Thyroid gland (tissue), 4 donors: ENCODE measurements at regions not wholly inside any gene's neighbourhood (a gene's known extent, or its start where the extent isn't known, plus 50 kb on each side); places are given as distances from the start of the nearest gene placed in this dataset.

ENCODE experiments used
- DNase-seq, 2 donors: peaks; one replicate each; pipeline ENCODE4 v3.0.0-alpha.2; 2019
- H3K27ac ChIP-seq, 3 donors: fragments of 200-600 bp; sonication (generic); 1 replicate in 2 of 3; 2 replicates in 1 of 3; pipeline ENCODE4 v1.5.1; 2016 to 2019; ENCODE audit warnings: mild to moderate bottlenecking in 1 of 3, moderate library complexity in 1 of 3
- H3K27me3 ChIP-seq: fragments of 200-600 bp; sonication (generic); one replicate; pipeline ENCODE4 v1.5.1; 2019
- H3K36me3 ChIP-seq, 2 donors: fragments of 200-600 bp; sonication (generic); one replicate each; pipeline ENCODE4 v1.5.1; 2016 to 2019
- H3K4me1 ChIP-seq, 2 donors: fragments of 200-600 bp; sonication (generic); one replicate each; pipeline ENCODE4 v1.5.1; 2017 to 2019
- H3K4me3 ChIP-seq, 3 donors: fragments of 200-600 bp; sonication (generic); replicated peaks in 1 of 3; 1 replicate in 2 of 3; 2 replicates in 1 of 3; pipeline ENCODE4 v1.5.1; 2016; ENCODE audit warnings: mild to moderate bottlenecking in 1 of 3
- H3K9me3 ChIP-seq: fragments of 200-600 bp; sonication (generic); one replicate; pipeline ENCODE4 v1.5.1; 2017
- POLR2A ChIP-seq, 2 donors: fragments of 450-650 bp; IDR thresholded peaks; one replicate each; pipeline ENCODE4 v1.6.1; 2017; ENCODE audit warnings: antibody characterized with exemption in 2 of 2, mild to moderate bottlenecking in 2 of 2, moderate library complexity in 1 of 2
- WGBS, 2 donors: methylation state at CpG; one replicate each; pipeline ENCODE4 v1.1.5; 2017; 5-methylcytosine and 5-hydroxymethylcytosine counted together
- intact Hi-C: fragments of 100-400 bp; cut with DNase I; formaldehyde crosslinking; loops from one replicate; pipeline ENCODE4 v1.15.1; 2023
- TF ChIP-seq, protein P1 (sequence below), 6 experiments: fragments of 200-600 bp in 3 of 6; fragments of 450-650 bp in 3 of 6; sonication (generic) in 3 of 6; IDR thresholded peaks; one replicate each; pipeline ENCODE4 v1.5.1; 2016 to 2019; ENCODE audit warnings: antibody characterized with exemption in 6 of 6, mild to moderate bottlenecking in 2 of 6, inconsistent platforms in 1 of 6, moderate library complexity in 1 of 6

DNA sequence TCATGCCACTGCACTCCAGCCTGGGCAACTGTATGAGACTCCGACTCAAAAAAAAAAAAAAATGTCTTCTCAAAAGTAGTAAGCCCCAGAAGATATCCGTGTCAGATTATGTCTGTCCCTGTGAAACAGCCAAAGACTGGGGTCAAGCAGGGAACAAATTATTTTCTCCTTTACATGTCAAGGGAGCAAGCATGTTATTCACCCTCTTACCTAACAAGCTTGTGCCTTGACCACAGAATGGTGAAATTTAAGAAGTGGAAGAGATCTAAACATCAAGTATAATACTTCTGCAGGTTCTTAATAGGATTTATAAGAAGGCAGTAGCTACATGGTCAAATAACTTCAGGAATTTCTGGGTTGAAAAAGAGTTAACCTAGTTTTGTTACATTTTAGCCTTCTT lies 187.9 kb downstream of the ZNF365 start:
- DNase-seq: no peak
- 86 to 92% methylated on average over 2 of the region's 2 CpGs for WGBS, 2 donors
- Histone ChIP-seq H3K36me3 (no peaks in the 10 kb centered on the region), H3K4me1 (no peaks in the 10 kb centered on the region), H3K4me3 (no peak overlapping the region), H3K9me3 (no peaks in the 10 kb centered on the region), H3K27me3 (no peaks in the 10 kb centered on the region), H3K27ac (no peak overlapping the region)
- intact Hi-C loops: no loop called here
- no peak for TF ChIP-seq POLR2A (IDR thresholded peaks at IDR 0.05)
- TF ChIP-seq, protein P1, sequence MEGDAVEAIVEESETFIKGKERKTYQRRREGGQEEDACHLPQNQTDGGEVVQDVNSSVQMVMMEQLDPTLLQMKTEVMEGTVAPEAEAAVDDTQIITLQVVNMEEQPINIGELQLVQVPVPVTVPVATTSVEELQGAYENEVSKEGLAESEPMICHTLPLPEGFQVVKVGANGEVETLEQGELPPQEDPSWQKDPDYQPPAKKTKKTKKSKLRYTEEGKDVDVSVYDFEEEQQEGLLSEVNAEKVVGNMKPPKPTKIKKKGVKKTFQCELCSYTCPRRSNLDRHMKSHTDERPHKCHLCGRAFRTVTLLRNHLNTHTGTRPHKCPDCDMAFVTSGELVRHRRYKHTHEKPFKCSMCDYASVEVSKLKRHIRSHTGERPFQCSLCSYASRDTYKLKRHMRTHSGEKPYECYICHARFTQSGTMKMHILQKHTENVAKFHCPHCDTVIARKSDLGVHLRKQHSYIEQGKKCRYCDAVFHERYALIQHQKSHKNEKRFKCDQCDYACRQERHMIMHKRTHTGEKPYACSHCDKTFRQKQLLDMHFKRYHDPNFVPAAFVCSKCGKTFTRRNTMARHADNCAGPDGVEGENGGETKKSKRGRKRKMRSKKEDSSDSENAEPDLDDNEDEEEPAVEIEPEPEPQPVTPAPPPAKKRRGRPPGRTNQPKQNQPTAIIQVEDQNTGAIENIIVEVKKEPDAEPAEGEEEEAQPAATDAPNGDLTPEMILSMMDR (IDR thresholded peaks at IDR 0.05): no peak

DNA sequence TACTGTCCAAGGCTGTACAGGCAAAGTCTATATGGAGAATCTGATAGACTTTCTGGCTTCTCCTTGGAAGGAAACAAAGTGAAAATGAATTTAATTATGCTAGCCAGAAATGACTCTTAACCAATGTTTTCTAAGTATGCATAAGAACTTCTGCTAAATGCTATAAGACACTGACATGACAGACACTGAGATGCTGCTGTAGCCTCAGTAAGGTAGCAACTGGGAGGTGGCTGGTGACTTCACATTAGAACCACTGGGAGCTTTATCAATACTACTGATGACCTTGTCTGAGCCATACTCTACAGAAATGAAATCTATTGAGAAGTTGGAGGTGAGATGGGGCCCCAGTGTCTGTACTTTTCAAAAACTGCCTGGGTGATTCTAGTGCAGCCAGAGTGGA lies 188.6 kb downstream of the ZNF365 start:
- intact Hi-C loops: no loop called here
- no peak for DNase-seq
- H3K9me3 ChIP-seq: no peaks in the 10 kb centered on the region
- H3K27ac ChIP-seq: no peak overlapping the region
- H3K4me1 ChIP-seq: no peaks in the 10 kb centered on the region
- no peaks in the 10 kb centered on the region for H3K27me3 ChIP-seq
- H3K4me3 ChIP-seq: no peak overlapping the region
- TF ChIP-seq POLR2A (IDR thresholded peaks at IDR 0.05): no peak
- TF ChIP-seq, protein P1 (IDR thresholded peaks at IDR 0.05): no peak
- no peaks in the 10 kb centered on the region for H3K36me3 ChIP-seq

DNA sequence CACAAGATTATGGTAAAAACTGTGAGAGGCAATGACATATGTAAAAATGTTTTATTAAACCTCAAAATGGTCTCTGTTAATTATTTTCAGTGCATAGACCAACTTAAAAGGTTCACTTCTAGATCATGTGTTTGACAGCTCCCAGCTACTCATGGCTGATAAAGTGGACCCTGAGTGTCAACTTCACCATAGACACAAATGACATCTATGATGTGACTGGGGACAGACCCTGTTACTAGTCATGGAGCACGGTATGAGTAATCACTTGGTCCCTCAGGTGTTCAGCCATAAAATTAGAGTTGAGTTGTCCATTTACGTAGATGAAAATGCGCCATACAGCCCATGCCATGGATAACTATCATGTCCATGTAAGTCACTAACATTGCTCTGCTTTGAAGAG lies 199.8 kb downstream of the ZNF365 start:
- Histone ChIP-seq H3K36me3 (no peaks in the 10 kb centered on the region), H3K9me3 (no peaks in the 10 kb centered on the region), H3K4me3 (no peak overlapping the region), H3K4me1 (no peaks in the 10 kb centered on the region), H3K27ac (no peak overlapping the region), H3K27me3 (no peaks in the 10 kb centered on the region)
- TF ChIP-seq, protein P1 (IDR thresholded peaks at IDR 0.05): no peak
- no peak for TF ChIP-seq POLR2A (IDR thresholded peaks at IDR 0.05)
- intact Hi-C loops: no loop called here
- 98% methylated on average over 3 of the region's 3 CpGs for WGBS, 2 donors
- no peak for DNase-seq

DNA sequence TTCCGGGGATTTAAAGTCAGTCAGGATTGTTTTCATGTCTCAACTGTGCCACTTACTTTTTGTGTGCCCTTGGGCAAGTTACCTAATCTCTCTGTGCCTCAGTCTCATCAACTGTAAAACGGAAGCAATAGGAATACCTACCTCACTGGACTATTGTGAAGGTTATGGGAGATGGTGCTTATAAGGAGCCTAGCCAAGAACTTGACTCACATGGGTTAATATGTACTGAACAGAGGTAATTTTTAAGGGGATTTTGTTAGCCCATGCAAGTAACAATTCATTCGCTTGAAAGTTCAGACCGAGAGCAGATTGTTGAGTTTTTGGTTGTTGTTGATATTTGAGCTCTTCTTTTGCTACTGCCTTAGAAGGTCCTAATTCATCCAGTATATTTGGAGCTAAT lies 202.9 kb downstream of the ZNF365 start:
- H3K4me1 ChIP-seq: no peaks in the 10 kb centered on the region
- TF ChIP-seq, protein P1 (IDR thresholded peaks at IDR 0.05): no peak
- no peak for TF ChIP-seq POLR2A (IDR thresholded peaks at IDR 0.05)
- H3K36me3 ChIP-seq: no peaks in the 10 kb centered on the region
- DNase-seq: no peak
- no peak overlapping the region for H3K4me3 ChIP-seq
- no peaks in the 10 kb centered on the region for H3K27me3 ChIP-seq
- intact Hi-C loops: no loop called here
- H3K27ac ChIP-seq: no peak overlapping the region
- no peaks in the 10 kb centered on the region for H3K9me3 ChIP-seq
- WGBS, 2 donors: 92 to 94% methylated on average over 4 of the region's 4 CpGs

DNA sequence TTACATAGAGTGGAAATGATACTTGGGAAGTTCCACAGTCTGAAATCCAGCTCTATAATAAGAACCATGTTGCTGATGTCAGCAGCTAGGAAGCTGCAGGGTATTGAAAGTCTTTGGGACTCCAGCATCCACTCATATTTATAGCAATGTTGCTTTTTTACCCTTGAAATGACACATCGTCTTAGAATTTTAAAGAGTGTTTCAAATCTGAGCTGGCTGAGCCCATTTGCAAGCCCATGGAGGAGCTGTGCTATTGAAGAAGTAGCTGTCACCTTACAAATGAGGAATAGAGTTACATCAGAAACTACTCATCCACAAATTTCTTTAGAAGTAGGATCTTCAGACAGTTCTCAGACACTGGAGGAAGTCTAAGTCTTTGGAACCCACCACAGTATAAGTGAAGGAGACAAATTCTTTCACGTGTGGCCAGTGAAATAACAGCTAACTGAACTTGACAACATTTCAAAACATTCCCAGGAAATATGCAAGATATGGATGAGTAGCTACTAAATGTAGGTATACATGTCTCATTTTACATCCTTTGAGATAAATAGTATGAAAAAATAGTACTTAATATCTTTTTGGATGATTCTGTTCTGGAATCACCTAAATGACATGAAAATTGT lies 203.6 kb downstream of the ZNF365 start:
- 64 to 68% methylated on average over 2 of the region's 2 CpGs for WGBS, 2 donors
- Histone ChIP-seq H3K27me3 (no peaks in the 10 kb centered on the region), H3K27ac (no peak overlapping the region), H3K36me3 (no peaks in the 10 kb centered on the region), H3K9me3 (no peaks in the 10 kb centered on the region), H3K4me1 (no peaks in the 10 kb centered on the region), H3K4me3 (no peak overlapping the region)
- no peak for TF ChIP-seq POLR2A (IDR thresholded peaks at IDR 0.05)
- TF ChIP-seq, protein P1 (IDR thresholded peaks at IDR 0.05): no peak
- intact Hi-C loops: no loop called here
- no peak for DNase-seq
